HFFc6 (cell line): ENCODE measurements at regions not wholly inside any gene's neighbourhood (a gene's known extent, or its start where the extent isn't known, plus 50 kb on each side); places are given as distances from the start of the nearest gene placed in this dataset.
"Not testable (repeated sequence)": the region's sequence is repeated elsewhere in the genome, so short reads cannot be mapped to it uniquely, and the experiment has no call there.

ENCODE experiments used
- DNase-seq: peaks from one replicate; pipeline ENCODE4 v3.0.0-alpha.2; 2018
- H3K27ac Mint-ChIP-seq: 2 replicates; pipeline ENCODE4 v1.8.0; 2020; ENCODE audit warnings: mild to moderate bottlenecking, mixed read lengths
- H3K27me3 Mint-ChIP-seq: 2 replicates; pipeline ENCODE4 v1.8.0; 2021; ENCODE audit warnings: mild to moderate bottlenecking, moderate library complexity, mixed read lengths; ENCODE audit not compliant: insufficient read depth
- H3K36me3 Mint-ChIP-seq: 2 replicates; pipeline ENCODE4 v1.8.0; 2021; ENCODE audit warnings: low read depth, mixed read lengths
- H3K4me1 Mint-ChIP-seq: 2 replicates; pipeline ENCODE4 v1.8.0; 2020; ENCODE audit warnings: low read depth, mixed read lengths
- H3K4me3 Mint-ChIP-seq: 2 replicates; pipeline ENCODE4 v1.8.0; 2020; ENCODE audit warnings: mild to moderate bottlenecking, moderate library complexity, mixed read lengths
- H3K9me3 Mint-ChIP-seq: 2 replicates; pipeline ENCODE4 v1.8.0; 2020; ENCODE audit warnings: mild to moderate bottlenecking, mixed read lengths
- TF ChIP-seq, protein P1 (sequence below): fragments of 200-600 bp; sonication (generic); IDR thresholded peaks from 2 replicates; pipeline ENCODE4 v1.5.0; 2021; ENCODE audit warnings: antibody characterized with exemption, mild to moderate bottlenecking

DNA sequence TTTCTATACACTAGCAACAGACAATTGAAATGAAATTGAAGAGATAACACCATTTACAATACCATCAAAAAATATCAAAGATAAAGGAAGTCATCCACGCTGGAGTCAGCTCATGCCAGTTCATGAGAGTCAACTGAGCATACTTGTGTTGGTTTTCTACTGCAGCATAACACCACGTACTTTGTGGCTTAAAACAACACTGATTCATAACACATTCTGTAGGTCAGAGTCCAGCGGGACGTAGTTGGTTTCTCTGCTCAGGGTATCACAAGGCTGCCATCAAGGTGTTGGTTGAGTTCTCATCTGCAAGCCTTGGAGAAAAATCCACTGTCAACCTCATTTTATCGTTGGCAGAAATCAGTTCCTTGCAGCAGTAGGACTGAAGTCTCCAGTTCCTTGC, 84.2 kb downstream of the TEX51 start:
- no peaks in the 10 kb centered on the region for H3K4me1 Mint-ChIP-seq
- no peaks in the 10 kb centered on the region for H3K9me3 Mint-ChIP-seq
- H3K36me3 Mint-ChIP-seq = no peaks in the 10 kb centered on the region
- peaks cover 10% of the 10 kb centered on the region for H3K27me3 Mint-ChIP-seq
- no peak overlapping the region for H3K27ac Mint-ChIP-seq
- H3K4me3 Mint-ChIP-seq = no peak overlapping the region
- TF ChIP-seq, protein P1, sequence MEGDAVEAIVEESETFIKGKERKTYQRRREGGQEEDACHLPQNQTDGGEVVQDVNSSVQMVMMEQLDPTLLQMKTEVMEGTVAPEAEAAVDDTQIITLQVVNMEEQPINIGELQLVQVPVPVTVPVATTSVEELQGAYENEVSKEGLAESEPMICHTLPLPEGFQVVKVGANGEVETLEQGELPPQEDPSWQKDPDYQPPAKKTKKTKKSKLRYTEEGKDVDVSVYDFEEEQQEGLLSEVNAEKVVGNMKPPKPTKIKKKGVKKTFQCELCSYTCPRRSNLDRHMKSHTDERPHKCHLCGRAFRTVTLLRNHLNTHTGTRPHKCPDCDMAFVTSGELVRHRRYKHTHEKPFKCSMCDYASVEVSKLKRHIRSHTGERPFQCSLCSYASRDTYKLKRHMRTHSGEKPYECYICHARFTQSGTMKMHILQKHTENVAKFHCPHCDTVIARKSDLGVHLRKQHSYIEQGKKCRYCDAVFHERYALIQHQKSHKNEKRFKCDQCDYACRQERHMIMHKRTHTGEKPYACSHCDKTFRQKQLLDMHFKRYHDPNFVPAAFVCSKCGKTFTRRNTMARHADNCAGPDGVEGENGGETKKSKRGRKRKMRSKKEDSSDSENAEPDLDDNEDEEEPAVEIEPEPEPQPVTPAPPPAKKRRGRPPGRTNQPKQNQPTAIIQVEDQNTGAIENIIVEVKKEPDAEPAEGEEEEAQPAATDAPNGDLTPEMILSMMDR = no peak
- no peak for DNase-seq

DNA sequence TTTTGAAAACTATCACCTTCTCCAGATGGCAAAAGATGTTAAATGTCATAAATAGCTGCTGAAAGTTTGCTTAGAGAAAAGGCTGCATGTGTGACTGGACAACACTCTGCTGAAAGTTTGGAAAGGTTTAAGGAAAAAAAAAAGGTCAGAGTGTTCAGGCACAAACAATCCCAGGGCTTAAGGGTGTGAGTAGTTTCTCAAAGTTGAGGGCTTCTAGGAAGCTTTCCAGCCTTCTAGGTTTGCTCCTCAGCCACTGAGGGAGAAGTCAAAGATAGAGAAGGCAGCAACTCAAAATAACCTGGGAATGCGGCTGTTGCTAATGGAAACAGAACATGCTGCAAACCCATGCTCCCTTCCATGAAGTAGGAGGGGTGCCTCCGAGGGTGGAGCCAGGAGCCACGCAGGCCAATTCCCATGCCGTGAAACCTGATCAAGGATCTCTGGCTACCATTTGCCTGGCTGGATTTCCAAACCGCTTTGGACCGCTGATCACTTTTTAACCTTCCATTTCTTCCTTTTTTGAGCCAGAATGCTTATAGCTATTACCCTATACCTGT, 88.0 kb downstream of the TEX51 start:
- no peak overlapping the region for H3K27ac Mint-ChIP-seq
- no peak for DNase-seq
- H3K36me3 Mint-ChIP-seq = no peaks in the 10 kb centered on the region
- H3K27me3 Mint-ChIP-seq = peaks cover 10% of the 10 kb centered on the region
- TF ChIP-seq, protein P1 = no peak
- H3K4me3 Mint-ChIP-seq = no peak overlapping the region
- H3K4me1 Mint-ChIP-seq = no peaks in the 10 kb centered on the region
- no peaks in the 10 kb centered on the region for H3K9me3 Mint-ChIP-seq

DNA sequence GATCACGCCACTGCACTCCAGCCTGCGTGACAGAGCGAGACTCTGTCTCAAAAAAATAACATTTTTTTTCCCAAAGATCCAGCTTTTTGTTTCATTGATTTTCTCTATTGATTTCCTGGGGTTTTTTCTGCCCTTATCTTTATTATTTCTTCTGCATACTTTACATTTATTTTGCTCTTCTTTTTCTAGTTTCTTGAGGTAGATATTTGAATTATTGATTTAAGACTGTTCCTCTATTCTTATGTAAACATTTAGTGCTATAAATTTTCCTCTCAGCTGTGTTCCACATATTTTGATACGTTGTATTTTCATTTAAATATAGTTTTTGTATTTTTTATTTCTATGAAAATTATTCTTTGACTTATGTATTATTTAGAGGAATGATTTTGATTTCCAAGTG, 89.8 kb downstream of the TEX51 start:
- H3K4me1 Mint-ChIP-seq = no peaks in the 10 kb centered on the region
- DNase-seq = no peak
- H3K27ac Mint-ChIP-seq = no peak overlapping the region
- H3K36me3 Mint-ChIP-seq = no peaks in the 10 kb centered on the region
- H3K9me3 Mint-ChIP-seq = no peaks in the 10 kb centered on the region
- TF ChIP-seq, protein P1 = no peak
- H3K27me3 Mint-ChIP-seq = peaks cover 11% of the 10 kb centered on the region
- H3K4me3 Mint-ChIP-seq = no peak overlapping the region

DNA sequence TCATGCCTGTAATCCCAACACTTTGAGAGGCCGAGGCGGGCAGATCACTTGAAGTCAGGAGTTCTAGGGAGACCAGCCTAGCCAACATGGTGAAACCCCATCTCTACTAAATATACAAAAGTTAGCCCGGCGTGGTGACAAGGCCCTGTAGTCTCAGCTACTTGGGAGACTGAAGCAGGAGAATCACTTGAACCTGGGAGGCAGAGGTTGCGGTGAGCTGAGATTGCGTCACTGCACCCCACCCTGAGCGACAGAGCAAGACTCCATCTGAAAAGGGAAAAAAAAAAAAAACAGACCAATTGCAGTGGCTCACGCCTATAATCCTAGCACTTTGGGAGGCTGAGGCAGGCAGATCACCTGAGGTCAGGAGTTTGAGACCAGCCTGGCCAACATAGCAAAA, 90.4 kb downstream of the TEX51 start:
- not testable (repeated sequence) for H3K4me1 Mint-ChIP-seq, H3K36me3 Mint-ChIP-seq, DNase-seq, H3K4me3 Mint-ChIP-seq, H3K27ac Mint-ChIP-seq, H3K9me3 Mint-ChIP-seq
- peaks cover 11% of the 10 kb centered on the region for H3K27me3 Mint-ChIP-seq

DNA sequence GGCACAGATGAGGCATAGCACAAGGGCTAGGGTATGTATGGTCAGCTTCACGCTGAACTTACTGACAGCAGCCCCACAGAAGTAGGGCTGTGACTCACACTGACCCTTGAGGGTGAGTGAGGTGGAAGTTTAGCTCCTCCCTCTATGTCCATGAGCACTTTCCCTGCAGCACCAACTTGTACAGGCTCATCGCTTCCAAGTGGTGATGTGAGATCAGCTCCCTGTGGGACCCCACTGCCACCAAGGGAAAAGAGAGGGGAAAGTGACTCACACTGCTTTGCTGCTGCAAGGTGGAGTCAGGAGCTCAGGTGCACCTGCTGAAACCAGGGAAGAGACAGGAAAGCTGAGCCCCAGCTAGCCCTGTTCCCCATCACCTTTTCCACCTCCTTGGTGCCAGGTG, 91.5 kb downstream of the TEX51 start:
- H3K27me3 Mint-ChIP-seq = peaks cover 11% of the 10 kb centered on the region
- no peak for DNase-seq
- H3K36me3 Mint-ChIP-seq = no peaks in the 10 kb centered on the region
- no peaks in the 10 kb centered on the region for H3K9me3 Mint-ChIP-seq
- no peak overlapping the region for H3K27ac Mint-ChIP-seq
- TF ChIP-seq, protein P1 = no peak
- no peaks in the 10 kb centered on the region for H3K4me1 Mint-ChIP-seq
- H3K4me3 Mint-ChIP-seq = no peak overlapping the region

DNA sequence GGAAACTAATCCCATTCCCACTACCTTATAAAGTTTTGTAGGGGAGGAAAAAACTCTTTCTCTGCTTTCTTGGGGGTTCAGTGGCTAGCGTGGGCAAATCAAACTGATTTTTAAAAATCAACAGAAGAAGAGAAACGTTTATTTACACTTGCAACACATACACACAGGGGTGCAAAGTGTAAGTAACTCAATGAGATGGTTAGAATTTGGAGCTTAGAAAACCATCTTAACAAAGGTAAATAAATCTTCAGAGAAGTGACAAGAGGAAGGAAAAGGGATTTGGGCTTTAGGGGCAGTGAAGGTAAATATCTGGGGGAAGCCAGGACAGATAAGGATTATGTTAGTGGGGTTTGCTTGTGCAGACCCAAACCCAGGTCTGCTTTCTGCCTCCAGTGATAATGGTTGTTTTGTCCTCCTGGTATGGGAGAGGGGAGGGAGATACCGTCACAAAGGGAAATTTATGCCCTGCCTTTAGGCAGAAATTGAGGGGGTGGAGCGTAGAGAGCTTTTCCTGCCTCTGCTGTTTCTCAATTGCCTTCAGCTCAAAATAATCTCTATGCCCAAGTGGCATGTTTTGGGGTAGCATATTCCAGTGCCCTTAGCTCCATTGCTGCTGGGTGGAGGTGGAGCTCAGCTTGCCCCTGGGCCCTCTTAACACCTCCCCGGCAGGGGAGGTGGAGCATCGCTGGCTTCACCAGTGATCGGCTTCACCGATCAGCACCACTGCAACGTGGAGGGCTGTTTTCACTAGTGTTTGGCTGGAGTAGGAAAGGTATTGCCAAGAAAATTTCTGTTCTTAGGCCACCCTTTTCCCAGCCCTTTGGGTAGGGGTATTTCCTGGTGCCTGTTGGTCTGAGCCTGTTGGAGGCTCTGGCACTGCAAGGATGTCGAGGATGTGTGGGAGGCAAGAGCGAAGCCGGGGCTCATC, 92.2 kb downstream of the TEX51 start:
- DNase-seq = no peak
- no peaks in the 10 kb centered on the region for H3K9me3 Mint-ChIP-seq
- H3K4me3 Mint-ChIP-seq = no peak overlapping the region
- H3K27ac Mint-ChIP-seq = no peak overlapping the region
- peaks cover 12% of the 10 kb centered on the region for H3K27me3 Mint-ChIP-seq
- no peaks in the 10 kb centered on the region for H3K36me3 Mint-ChIP-seq
- TF ChIP-seq, protein P1 = no peak
- no peaks in the 10 kb centered on the region for H3K4me1 Mint-ChIP-seq
